ENCODE measurements at regions not wholly inside any gene's neighbourhood (a gene's known extent, or its start where the extent isn't known, plus 50 kb on each side); places are given as distances from the start of the nearest gene placed in this dataset.

- TF ChIP-seq POLR2AphosphoS5 (IDR thresholded peaks at IDR 0.05; ENCODE audit: insufficient read depth, low read depth, low read length) (no peak), POLR2A (IDR thresholded peaks at IDR 0.05; ENCODE audit: low read depth, low read length) (no peak), CTCF (IDR thresholded peaks at IDR 0.05; ENCODE audit: extremely low read depth in 1 of 2, insufficient read depth in 1 of 2, low read depth in 1 of 2, low read length in 2 of 2) (no peak), EZH2 (IDR thresholded peaks at IDR 0.05; ENCODE audit: borderline replicate concordance, low read depth, low read length, severe bottlenecking) (no peak), GATA2 (IDR thresholded peaks at IDR 0.05; ENCODE audit: insufficient read depth, insufficient read length, low read depth, low read length) (no peak), JUN (IDR thresholded peaks at IDR 0.05; ENCODE audit: borderline replicate concordance, insufficient read depth, insufficient read length, low read depth) (no peak), MYC (IDR thresholded peaks at IDR 0.05; ENCODE audit: low read depth, low read length) (no peak), MAX (IDR thresholded peaks at IDR 0.05; ENCODE audit: insufficient read depth, insufficient read length) (no peak)
These were observed 402.5 kb downstream of the PCNX1 start for GRCh38 chr14:71309756-71310155.
